ENCODE measurements at regions not wholly inside any gene's neighbourhood (a gene's known extent, or its start where the extent isn't known, plus 50 kb on each side); places are given as distances from the start of the nearest gene placed in this dataset.

DNA sequence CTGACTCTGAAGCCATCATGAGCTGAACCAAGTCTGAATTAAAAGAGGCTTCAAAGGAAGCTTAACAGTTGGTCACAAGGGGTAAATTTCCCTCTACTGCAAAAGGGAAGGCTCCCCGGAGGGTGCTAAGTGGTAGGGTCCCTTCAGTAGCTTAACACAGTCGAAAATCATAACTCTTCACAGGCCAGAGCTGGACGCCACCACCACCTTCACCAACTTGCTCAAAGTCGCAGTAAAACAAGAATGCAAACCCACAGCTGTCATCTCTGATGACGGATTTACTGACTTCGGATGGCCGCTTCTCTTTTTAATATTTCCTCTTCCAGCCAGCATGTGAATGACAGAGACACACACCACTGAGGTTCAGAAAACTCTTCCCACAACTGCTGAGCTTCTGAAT, 144.7 kb upstream of the FBXL4 start:
- Histone ChIP-seq H3K27me3 (ENCODE audit: control insufficient read depth, insufficient read depth, low read length) (no peaks in the 10 kb centered on the region), H3K4me3 (ENCODE audit: low read depth, low read length) (no peak overlapping the region), H3K36me3 (ENCODE audit: control insufficient read depth, insufficient read depth, low read length) (no peaks in the 10 kb centered on the region)
- TF ChIP-seq, protein P1, sequence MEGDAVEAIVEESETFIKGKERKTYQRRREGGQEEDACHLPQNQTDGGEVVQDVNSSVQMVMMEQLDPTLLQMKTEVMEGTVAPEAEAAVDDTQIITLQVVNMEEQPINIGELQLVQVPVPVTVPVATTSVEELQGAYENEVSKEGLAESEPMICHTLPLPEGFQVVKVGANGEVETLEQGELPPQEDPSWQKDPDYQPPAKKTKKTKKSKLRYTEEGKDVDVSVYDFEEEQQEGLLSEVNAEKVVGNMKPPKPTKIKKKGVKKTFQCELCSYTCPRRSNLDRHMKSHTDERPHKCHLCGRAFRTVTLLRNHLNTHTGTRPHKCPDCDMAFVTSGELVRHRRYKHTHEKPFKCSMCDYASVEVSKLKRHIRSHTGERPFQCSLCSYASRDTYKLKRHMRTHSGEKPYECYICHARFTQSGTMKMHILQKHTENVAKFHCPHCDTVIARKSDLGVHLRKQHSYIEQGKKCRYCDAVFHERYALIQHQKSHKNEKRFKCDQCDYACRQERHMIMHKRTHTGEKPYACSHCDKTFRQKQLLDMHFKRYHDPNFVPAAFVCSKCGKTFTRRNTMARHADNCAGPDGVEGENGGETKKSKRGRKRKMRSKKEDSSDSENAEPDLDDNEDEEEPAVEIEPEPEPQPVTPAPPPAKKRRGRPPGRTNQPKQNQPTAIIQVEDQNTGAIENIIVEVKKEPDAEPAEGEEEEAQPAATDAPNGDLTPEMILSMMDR (IDR thresholded peaks at IDR 0.05; ENCODE audit: insufficient read depth, low read length, severe bottlenecking): no peak
- no peak for FAIRE-seq
- DNase-seq (ENCODE audit: low read depth): no peak

DNA sequence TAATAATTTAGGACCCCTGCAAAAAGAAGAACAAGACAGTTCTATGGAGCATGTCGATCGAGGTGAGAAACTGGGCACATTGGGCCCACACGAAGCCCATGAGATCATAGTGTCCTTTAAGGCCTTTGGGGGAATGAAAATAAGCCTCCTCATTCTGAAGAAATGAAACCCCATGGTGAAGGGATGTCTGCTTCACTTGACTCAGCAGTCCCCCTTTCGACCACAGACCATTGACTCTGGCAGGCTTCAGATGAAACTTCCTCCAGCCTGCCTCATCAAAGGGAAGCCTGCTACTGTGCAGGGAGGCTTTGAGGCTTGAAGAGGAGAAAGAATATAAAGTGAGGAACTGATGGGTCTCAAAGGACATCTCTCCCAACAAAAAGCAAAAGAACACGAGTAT, 144.2 kb upstream of the FBXL4 start:
- TF ChIP-seq, protein P1 (IDR thresholded peaks at IDR 0.05; ENCODE audit: insufficient read depth, low read length, severe bottlenecking): no peak
- FAIRE-seq: peak; percentile 18

GRCh38 chr6:99080191-99080590, 132.4 kb upstream of the FBXL4 start:
- no peak for DNase-seq (ENCODE audit: low read depth)

More for the DNA sequence above, 144.2 kb upstream of the FBXL4 start:
- Histone ChIP-seq H3K4me3 (ENCODE audit: low read depth, low read length) (no peak overlapping the region), H3K36me3 (ENCODE audit: control insufficient read depth, insufficient read depth, low read length) (no peaks in the 10 kb centered on the region), H3K27me3 (ENCODE audit: control insufficient read depth, insufficient read depth, low read length) (no peaks in the 10 kb centered on the region)
- no peak for DNase-seq (ENCODE audit: low read depth)

DNA sequence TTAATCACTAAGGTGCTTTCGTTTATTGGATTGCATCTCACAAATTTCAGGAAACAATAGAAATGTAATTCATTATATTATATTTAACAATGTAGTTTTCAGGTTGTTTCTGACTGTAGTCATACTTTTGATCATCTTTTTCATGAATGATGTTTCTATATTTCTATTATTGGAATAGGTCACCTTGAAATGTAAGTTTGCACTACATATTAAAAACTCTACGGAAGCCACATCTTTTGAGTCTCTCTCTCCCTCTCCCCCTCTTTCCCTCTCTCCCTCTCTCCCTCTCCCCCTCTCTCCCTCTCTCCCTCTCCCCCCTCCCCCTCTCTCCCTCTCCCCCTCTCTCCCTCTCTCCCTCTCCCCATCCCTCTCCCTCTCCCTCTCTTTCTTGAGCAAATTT, 131.3 kb upstream of the FBXL4 start:
- TF ChIP-seq, protein P1 (IDR thresholded peaks at IDR 0.05; ENCODE audit: insufficient read depth, low read length, severe bottlenecking): no peak
- Histone ChIP-seq H3K36me3 (ENCODE audit: control insufficient read depth, insufficient read depth, low read length) (no peaks in the 10 kb centered on the region), H3K4me3 (ENCODE audit: low read depth, low read length) (no peak overlapping the region), H3K27me3 (ENCODE audit: control insufficient read depth, insufficient read depth, low read length) (no peaks in the 10 kb centered on the region)
- FAIRE-seq (no peak), DNase-seq (ENCODE audit: low read depth) (no peak)

More at GRCh38 chr6:99080191-99080590, 132.4 kb upstream of the FBXL4 start:
- no peak overlapping the region for H3K4me3 ChIP-seq (ENCODE audit: low read depth, low read length)
- no peak for FAIRE-seq
- no peaks in the 10 kb centered on the region for H3K36me3 ChIP-seq (ENCODE audit: control insufficient read depth, insufficient read depth, low read length)
- no peaks in the 10 kb centered on the region for H3K27me3 ChIP-seq (ENCODE audit: control insufficient read depth, insufficient read depth, low read length)
- TF ChIP-seq, protein P1 (IDR thresholded peaks at IDR 0.05; ENCODE audit: insufficient read depth, low read length, severe bottlenecking): no peak

GRCh38 chr6:99073223-99073622, 125.5 kb upstream of the FBXL4 start:
- Histone ChIP-seq H3K36me3 (ENCODE audit: control insufficient read depth, insufficient read depth, low read length) (no peaks in the 10 kb centered on the region), H3K4me3 (ENCODE audit: low read depth, low read length) (no peak overlapping the region), H3K27me3 (ENCODE audit: control insufficient read depth, insufficient read depth, low read length) (no peaks in the 10 kb centered on the region)
- TF ChIP-seq, protein P1 (IDR thresholded peaks at IDR 0.05; ENCODE audit: insufficient read depth, low read length, severe bottlenecking): no peak
- FAIRE-seq: no peak
- DNase-seq (ENCODE audit: low read depth): no peak

GRCh38 chr6:99066044-99066443, 118.3 kb upstream of the FBXL4 start:
- DNase-seq (ENCODE audit: low read depth) (no peak), FAIRE-seq (no peak)
- Histone ChIP-seq H3K27me3 (ENCODE audit: control insufficient read depth, insufficient read depth, low read length) (no peaks in the 10 kb centered on the region), H3K4me3 (ENCODE audit: low read depth, low read length) (no peak overlapping the region), H3K36me3 (ENCODE audit: control insufficient read depth, insufficient read depth, low read length) (no peaks in the 10 kb centered on the region)
- TF ChIP-seq, protein P1 (IDR thresholded peaks at IDR 0.05; ENCODE audit: insufficient read depth, low read length, severe bottlenecking): no peak
